B cell (primary cell): ENCODE measurements at regions not wholly inside any gene's neighbourhood (a gene's known extent, or its start where the extent isn't known, plus 50 kb on each side); places are given as distances from the start of the nearest gene placed in this dataset.
"Not testable (repeated sequence)": the region's sequence is repeated elsewhere in the genome, so short reads cannot be mapped to it uniquely, and the experiment has no call there.

Experiments
- ATAC-seq: fragments of 200-7000 bp; cut with Tn5 transposase; one replicate; pipeline ENCODE4 v1.10.0; 2021; ENCODE audit warnings: low read depth, mild to moderate bottlenecking, moderate number of reproducible peaks, moderate library complexity
- CTCF ChIA-PET: fragments of 350-600 bp; sonication (Branson Sonifier 250); formaldehyde crosslinking; loops from one replicate; lab custom pipeline; 2021; ENCODE audit warnings: antibody characterized with exemption, inconsistent platforms; lab: Charles Lee
- POLR2A ChIA-PET: fragments of 350-600 bp; sonication (Branson Sonifier 250); formaldehyde crosslinking; loops from one replicate; lab custom pipeline; 2021; ENCODE audit warnings: antibody characterized with exemption; lab: Charles Lee
- DNase-seq: peaks from one replicate; pipeline ENCODE4 v3.0.0; 2013
- H2AFZ ChIP-seq: 2 replicates; pipeline ENCODE4 v1.6.1; 2012; ENCODE audit warnings: mild to moderate bottlenecking, low read depth, low read length; ENCODE audit not compliant: insufficient read depth, poor library complexity, severe bottlenecking
- H3K27ac ChIP-seq, 2 donors: 1 replicate in 1 of 2; 2 replicates in 1 of 2; pipeline ENCODE4 v1.5.1; 2012 to 2013; ENCODE audit warnings: low read length in 2 of 2, mild to moderate bottlenecking in 2 of 2, moderate library complexity in 1 of 2
- H3K27me3 ChIP-seq, 4 experiments: fragments of 200-600 bp in 1 of 4; sonication (generic) in 1 of 4; replicated peaks in 1 of 4; 1 replicate in 2 of 4; 2 replicates in 2 of 4; pipeline versions ENCODE4 v1.6.1 to v1.7.0; 2013 to 2016; ENCODE audit warnings: low read length in 3 of 4, mild to moderate bottlenecking in 2 of 4, mixed read lengths in 1 of 4, moderate library complexity in 1 of 4; ENCODE audit not compliant: insufficient read depth in 4 of 4, control insufficient read depth in 3 of 4; ENCODE audit errors: control extremely low read depth in 1 of 4
- H3K36me3 ChIP-seq, 2 experiments: replicated peaks in 1 of 2; 1 replicate in 1 of 2; 2 replicates in 1 of 2; pipeline versions ENCODE4 v1.6.1 to v1.7.1; 2013; ENCODE audit warnings: low read length in 1 of 2; ENCODE audit not compliant: insufficient read depth in 2 of 2, control insufficient read depth in 1 of 2; ENCODE audit errors: control extremely low read depth in 1 of 2, extremely low read depth in 1 of 2
- H3K4me1 ChIP-seq, 2 donors: fragments of 200-600 bp in 1 of 2; sonication (generic) in 1 of 2; 1 replicate in 1 of 2; 2 replicates in 1 of 2; pipeline versions ENCODE4 v1.5.1 to v1.6.1; 2013 to 2017; ENCODE audit warnings: low read length in 2 of 2; ENCODE audit not compliant: control insufficient read depth in 2 of 2, insufficient read depth in 2 of 2
- H3K4me2 ChIP-seq: replicated peaks from 2 replicates; pipeline ENCODE3; 2012; ENCODE audit warnings: mild to moderate bottlenecking, low read depth, low read length; ENCODE audit not compliant: poor library complexity, severe bottlenecking
- H3K4me3 ChIP-seq, 5 experiments: fragments of 200-600 bp in 1 of 5; sonication (generic) in 1 of 5; 1 replicate in 3 of 5; 2 replicates in 2 of 5; pipeline versions ENCODE4 v1.5.1 to v1.7.0; 2011 to 2016; ENCODE audit warnings: low read length in 4 of 5, mild to moderate bottlenecking in 4 of 5, low read depth in 2 of 5, control low read depth in 1 of 5, moderate library complexity in 1 of 5; ENCODE audit not compliant: insufficient read depth in 1 of 5; ENCODE audit errors: control extremely low read depth in 1 of 5, extremely low read depth in 1 of 5
- H3K79me2 ChIP-seq: fragments of 200-600 bp; sonication (generic); one replicate; pipeline ENCODE4 v1.6.0; 2016; ENCODE audit warnings: low read length; ENCODE audit not compliant: control insufficient read depth, insufficient read depth
- H3K9ac ChIP-seq: fragments of 200-600 bp; sonication (generic); 2 replicates; pipeline ENCODE4 v1.6.1; 2017; ENCODE audit warnings: mild to moderate bottlenecking, low read length, moderate library complexity
- H3K9me3 ChIP-seq, 3 donors: one replicate each; pipeline versions ENCODE4 v1.6.1 to v1.7.1; 2013; ENCODE audit warnings: low read length in 2 of 3; ENCODE audit not compliant: control insufficient read depth in 2 of 3, insufficient read depth in 1 of 3; ENCODE audit errors: control extremely low read depth in 1 of 3
- H4K20me1 ChIP-seq: 2 replicates; pipeline ENCODE4 v1.6.0; 2012; ENCODE audit warnings: mild to moderate bottlenecking, low read length; ENCODE audit not compliant: insufficient read depth, control insufficient read depth, poor library complexity, severe bottlenecking
- H3K27ac Mint-ChIP-seq: one replicate; pipeline ENCODE4 v1.8.0; 2021; ENCODE audit warnings: mixed read lengths
- H3K27me3 Mint-ChIP-seq: one replicate; pipeline ENCODE4 v1.8.0; 2021; ENCODE audit warnings: mixed read lengths
- H3K4me1 Mint-ChIP-seq: one replicate; pipeline ENCODE4 v1.8.0; 2021; ENCODE audit warnings: mixed read lengths
- H3K4me3 Mint-ChIP-seq: one replicate; pipeline ENCODE4 v1.8.0; 2021; ENCODE audit warnings: mixed read lengths
- H3K9me3 Mint-ChIP-seq: one replicate; pipeline ENCODE4 v1.8.0; 2022; ENCODE audit warnings: mixed read lengths; ENCODE audit not compliant: insufficient read depth
- EZH2 ChIP-seq: IDR thresholded peaks from 2 replicates; pipeline ENCODE4 v1.6.1; 2012; ENCODE audit warnings: borderline replicate concordance, low read depth, mild to moderate bottlenecking, moderate library complexity, low read length; ENCODE audit not compliant: insufficient read depth, poor library complexity, severe bottlenecking
- WGBS: methylation state at CpG from one replicate; pipeline ENCODE4 v1.1.5; 2013; ENCODE audit warnings: missing lambda C conversion rate; ENCODE audit not compliant: insufficient coverage; 5-methylcytosine and 5-hydroxymethylcytosine counted together
- intact Hi-C: fragments of 100-400 bp; cut with micrococcal nuclease; formaldehyde crosslinking; loops from one replicate; pipeline ENCODE4 v1.10.0; 2022
- TF ChIP-seq, protein P1 (sequence below): fragments of 200-600 bp; IDR thresholded peaks from one replicate; pipeline ENCODE4 v1.8.0; 2022; ENCODE audit warnings: antibody characterized with exemption, mild to moderate bottlenecking

DNA sequence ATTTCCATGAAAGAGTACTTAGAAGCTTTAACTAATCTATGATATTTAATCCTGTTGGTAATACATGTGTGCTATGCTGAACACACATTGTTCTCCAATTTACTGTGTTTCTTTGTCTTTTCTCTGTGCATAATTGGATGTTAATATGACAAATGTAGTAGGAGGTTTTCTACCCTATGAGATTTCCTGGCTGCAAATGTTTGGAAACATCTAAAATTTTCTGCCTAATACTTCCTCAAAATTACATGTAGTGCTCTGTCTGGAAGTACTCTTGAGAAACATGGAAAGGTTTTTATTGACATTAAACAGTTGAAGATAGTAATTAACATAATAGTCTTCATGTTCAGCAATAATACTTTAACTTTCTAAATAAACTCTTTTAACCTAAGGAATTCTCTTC, 213.0 kb downstream of the KITLG start:
- DNase-seq = no peak
- POLR2A ChIA-PET = no interaction called here
- intact Hi-C loops = no loop called here
- Histone ChIP-seq H3K36me3 (no peaks in the 10 kb centered on the region), H3K27ac (no peak overlapping the region), H2AFZ (no peak overlapping the region), H3K27me3 (no peaks in the 10 kb centered on the region), H4K20me1 (no peaks in the 10 kb centered on the region), H3K9me3 (no peaks in the 10 kb centered on the region), H3K9ac (no peak overlapping the region), H3K4me3 (no peak overlapping the region), H3K79me2 (no peaks in the 10 kb centered on the region), H3K4me1 (no peaks in the 10 kb centered on the region), H3K4me2 (no peak overlapping the region)
- H3K27ac Mint-ChIP-seq = no peak overlapping the region
- TF ChIP-seq EZH2 = no peak
- TF ChIP-seq, protein P1, sequence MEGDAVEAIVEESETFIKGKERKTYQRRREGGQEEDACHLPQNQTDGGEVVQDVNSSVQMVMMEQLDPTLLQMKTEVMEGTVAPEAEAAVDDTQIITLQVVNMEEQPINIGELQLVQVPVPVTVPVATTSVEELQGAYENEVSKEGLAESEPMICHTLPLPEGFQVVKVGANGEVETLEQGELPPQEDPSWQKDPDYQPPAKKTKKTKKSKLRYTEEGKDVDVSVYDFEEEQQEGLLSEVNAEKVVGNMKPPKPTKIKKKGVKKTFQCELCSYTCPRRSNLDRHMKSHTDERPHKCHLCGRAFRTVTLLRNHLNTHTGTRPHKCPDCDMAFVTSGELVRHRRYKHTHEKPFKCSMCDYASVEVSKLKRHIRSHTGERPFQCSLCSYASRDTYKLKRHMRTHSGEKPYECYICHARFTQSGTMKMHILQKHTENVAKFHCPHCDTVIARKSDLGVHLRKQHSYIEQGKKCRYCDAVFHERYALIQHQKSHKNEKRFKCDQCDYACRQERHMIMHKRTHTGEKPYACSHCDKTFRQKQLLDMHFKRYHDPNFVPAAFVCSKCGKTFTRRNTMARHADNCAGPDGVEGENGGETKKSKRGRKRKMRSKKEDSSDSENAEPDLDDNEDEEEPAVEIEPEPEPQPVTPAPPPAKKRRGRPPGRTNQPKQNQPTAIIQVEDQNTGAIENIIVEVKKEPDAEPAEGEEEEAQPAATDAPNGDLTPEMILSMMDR = no peak
- H3K9me3 Mint-ChIP-seq = no peaks in the 10 kb centered on the region
- no peaks in the 10 kb centered on the region for H3K4me1 Mint-ChIP-seq
- no peak for ATAC-seq
- H3K4me3 Mint-ChIP-seq = no peak overlapping the region
- H3K27me3 Mint-ChIP-seq = no peaks in the 10 kb centered on the region
- CTCF ChIA-PET = no interaction called here

DNA sequence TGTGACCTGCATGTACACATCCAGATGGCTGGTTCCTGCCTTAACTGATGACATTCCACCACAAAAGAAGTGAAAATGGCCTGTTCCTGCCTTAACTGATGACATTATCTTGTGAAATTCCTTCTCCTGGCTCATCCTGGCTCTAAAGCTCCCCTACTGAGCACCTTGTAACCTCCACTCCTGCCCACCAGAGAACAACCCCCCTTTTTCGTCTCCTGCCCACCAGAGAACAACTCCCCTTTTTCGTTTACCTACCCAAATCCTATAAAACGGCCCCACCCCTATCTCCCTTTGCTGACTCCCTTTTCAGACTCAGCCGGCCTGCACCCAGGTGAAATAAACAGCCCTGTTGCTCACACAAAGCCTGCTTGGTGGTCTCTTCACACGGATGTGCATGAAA, 212.2 kb downstream of the KITLG start:
- POLR2A ChIA-PET = not testable (repeated sequence)

More for the DNA sequence above, 212.2 kb downstream of the KITLG start:
- H3K4me2 ChIP-seq, H3K9me3 ChIP-seq, H3K9ac ChIP-seq, H2AFZ ChIP-seq, H3K79me2 ChIP-seq, CTCF ChIA-PET, H3K27me3 ChIP-seq, intact Hi-C loops, H3K27me3 Mint-ChIP-seq, H3K27ac Mint-ChIP-seq, H3K4me3 Mint-ChIP-seq, H3K4me1 Mint-ChIP-seq, DNase-seq, H3K27ac ChIP-seq, H3K4me1 ChIP-seq, ATAC-seq, H3K9me3 Mint-ChIP-seq, H3K4me3 ChIP-seq, H4K20me1 ChIP-seq, H3K36me3 ChIP-seq: not testable (repeated sequence)
- 83% methylated on average over 5 of the region's 5 CpGs for WGBS
